ENCODE measurements at regions not wholly inside any gene's neighbourhood (a gene's known extent, or its start where the extent isn't known, plus 50 kb on each side); places are given as distances from the start of the nearest gene placed in this dataset.

DNA sequence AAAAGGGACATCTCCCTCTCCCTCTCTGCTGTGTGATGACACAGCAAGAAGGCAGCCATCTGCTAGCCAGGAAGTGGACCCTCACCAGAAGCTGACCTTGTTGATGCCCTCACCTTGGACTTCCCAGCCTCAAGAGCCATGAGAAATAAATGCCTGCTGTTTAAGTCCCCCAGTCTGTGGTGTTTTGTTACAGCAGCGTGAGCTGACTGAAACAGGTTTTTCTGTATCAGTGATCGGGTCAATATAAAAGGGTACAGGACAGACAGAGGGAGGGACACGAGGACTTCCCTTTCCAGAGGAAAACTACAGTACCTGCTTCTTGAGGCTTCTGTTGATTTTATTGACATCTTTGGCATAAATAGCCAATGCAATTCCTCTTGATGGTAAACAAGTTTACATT, 510.3 kb upstream of the CHAC2 start:
- TF ChIP-seq, protein P1, sequence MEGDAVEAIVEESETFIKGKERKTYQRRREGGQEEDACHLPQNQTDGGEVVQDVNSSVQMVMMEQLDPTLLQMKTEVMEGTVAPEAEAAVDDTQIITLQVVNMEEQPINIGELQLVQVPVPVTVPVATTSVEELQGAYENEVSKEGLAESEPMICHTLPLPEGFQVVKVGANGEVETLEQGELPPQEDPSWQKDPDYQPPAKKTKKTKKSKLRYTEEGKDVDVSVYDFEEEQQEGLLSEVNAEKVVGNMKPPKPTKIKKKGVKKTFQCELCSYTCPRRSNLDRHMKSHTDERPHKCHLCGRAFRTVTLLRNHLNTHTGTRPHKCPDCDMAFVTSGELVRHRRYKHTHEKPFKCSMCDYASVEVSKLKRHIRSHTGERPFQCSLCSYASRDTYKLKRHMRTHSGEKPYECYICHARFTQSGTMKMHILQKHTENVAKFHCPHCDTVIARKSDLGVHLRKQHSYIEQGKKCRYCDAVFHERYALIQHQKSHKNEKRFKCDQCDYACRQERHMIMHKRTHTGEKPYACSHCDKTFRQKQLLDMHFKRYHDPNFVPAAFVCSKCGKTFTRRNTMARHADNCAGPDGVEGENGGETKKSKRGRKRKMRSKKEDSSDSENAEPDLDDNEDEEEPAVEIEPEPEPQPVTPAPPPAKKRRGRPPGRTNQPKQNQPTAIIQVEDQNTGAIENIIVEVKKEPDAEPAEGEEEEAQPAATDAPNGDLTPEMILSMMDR (IDR thresholded peaks at IDR 0.05): no peak
- no peak for DNase-seq (ENCODE audit: low spot score)
- Histone ChIP-seq H3K4me3 (no peak overlapping the region), H3K27ac (no peak overlapping the region)

DNA sequence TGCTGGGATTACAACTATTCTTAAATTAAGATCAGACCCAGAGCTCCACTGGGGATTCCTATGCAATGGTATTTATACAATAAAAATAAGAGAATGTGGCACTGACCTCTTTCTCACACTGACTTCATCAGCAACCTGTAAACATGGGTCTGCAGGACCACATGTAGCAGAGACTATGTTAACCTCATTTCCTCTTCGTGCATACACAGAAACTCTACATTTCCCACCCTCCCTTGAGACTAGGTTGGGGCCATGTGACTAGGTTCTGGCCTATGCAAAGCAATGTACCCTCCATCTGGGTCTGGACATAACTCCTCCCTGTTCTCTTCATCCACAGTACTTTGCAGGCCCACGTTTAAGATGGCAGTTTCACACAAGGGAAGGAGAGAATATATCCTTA, 514.4 kb upstream of the CHAC2 start:
- H3K27ac ChIP-seq: no peak overlapping the region
- TF ChIP-seq, protein P1 (IDR thresholded peaks at IDR 0.05): no peak

GRCh38 chr2:53252115-53252514, 515.5 kb upstream of the CHAC2 start:
- Histone ChIP-seq H3K27ac (no peak overlapping the region), H3K4me3 (no peak overlapping the region)
- DNase-seq (ENCODE audit: low spot score): no peak
- TF ChIP-seq, protein P1 (IDR thresholded peaks at IDR 0.05): no peak

More for the DNA sequence above, 514.4 kb upstream of the CHAC2 start:
- no peak for DNase-seq (ENCODE audit: low spot score)
- no peak overlapping the region for H3K4me3 ChIP-seq

GRCh38 chr2:53247956-53248735, 519.5 kb upstream of the CHAC2 start:
- Histone ChIP-seq H3K27ac (no peak overlapping the region), H3K4me3 (no peak overlapping the region)
- no peak for DNase-seq (ENCODE audit: low spot score)
- TF ChIP-seq, protein P1 (IDR thresholded peaks at IDR 0.05): no peak

DNA sequence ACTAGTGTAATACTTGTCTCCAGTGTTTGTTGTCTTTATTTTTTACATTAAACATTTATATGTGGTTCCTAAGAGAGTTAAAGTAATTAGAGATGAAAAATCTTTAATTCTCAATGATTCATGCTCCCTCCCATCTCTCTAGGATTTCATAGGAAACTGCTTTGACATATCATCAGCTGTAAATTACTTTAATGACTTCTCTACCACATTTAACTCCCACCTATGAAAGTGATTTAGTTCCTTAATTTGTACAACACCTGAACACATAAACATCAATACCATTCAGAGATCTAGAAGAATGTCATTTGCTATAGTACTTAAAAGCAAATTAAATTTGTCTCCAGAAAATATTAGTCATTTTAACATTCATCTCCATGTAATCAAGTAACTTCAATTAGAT, 524.2 kb upstream of the CHAC2 start:
- TF ChIP-seq, protein P1 (IDR thresholded peaks at IDR 0.05): no peak
- DNase-seq (ENCODE audit: low spot score): no peak
- Histone ChIP-seq H3K27ac (no peak overlapping the region), H3K4me3 (no peak overlapping the region)

DNA sequence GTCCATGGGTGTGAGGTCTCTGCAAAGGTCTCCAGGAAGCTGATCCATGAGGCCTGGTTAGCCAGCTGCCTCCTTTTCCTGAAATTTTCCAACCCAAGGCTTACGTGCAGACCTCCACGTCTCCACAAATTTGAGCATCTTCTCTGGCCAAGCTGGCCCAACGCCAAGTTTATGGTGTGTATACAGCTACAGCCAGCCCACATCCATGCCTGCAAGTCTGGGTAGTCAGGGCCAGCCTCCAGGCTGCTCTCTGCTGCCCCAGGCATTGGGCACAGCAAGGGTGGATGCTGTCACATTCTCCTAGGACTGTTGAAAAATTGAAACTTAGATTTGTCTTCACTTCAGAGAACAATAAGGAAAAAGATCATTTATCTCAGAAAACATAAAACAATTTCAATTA, 525.5 kb upstream of the CHAC2 start:
- DNase-seq (ENCODE audit: low spot score): no peak
- Histone ChIP-seq H3K4me3 (no peak overlapping the region), H3K27ac (no peak overlapping the region)
- TF ChIP-seq, protein P1 (IDR thresholded peaks at IDR 0.05): no peak
